A549 (cell line): ENCODE measurements at regions not wholly inside any gene's neighbourhood (a gene's known extent, or its start where the extent isn't known, plus 50 kb on each side); places are given as distances from the start of the nearest gene placed in this dataset.

ENCODE experiments used
- ATAC-seq, 2 experiments: fragments of 200-7000 bp in 1 of 2; fragments of >200 bp in 1 of 2; cut with Nextera tagmentation in 1 of 2; cut with Tn5 transposase in 1 of 2; 3 replicates each; pipeline versions ENCODE4 v1.8.0 to v1.9.1; 2018 to 2020; ENCODE audit warnings: mild to moderate bottlenecking in 1 of 2, moderate library complexity in 1 of 2
- CTCF ChIA-PET: fragments of 300-600 bp; sonication (Branson Sonifier 250); formaldehyde crosslinking; extraction: SDS; loops from one replicate; lab custom pipeline; 2021; ENCODE audit warnings: antibody characterized with exemption, inconsistent platforms; lab: Yijun Ruan, JAX
- POLR2A ChIA-PET: fragments of 350-600 bp; formaldehyde crosslinking; extraction: SDS; loops from one replicate; lab custom pipeline; 2021; ENCODE audit warnings: antibody characterized with exemption, inconsistent platforms; lab: Yijun Ruan, JAX
- DNase-seq, 2 experiments: peaks; one replicate each; pipeline versions ENCODE4 v3.0.0 to v3.0.0-alpha.2; 2011 to 2016; ENCODE audit warnings: low read depth in 1 of 2, low spot score in 1 of 2
- FAIRE-seq: peaks from 2 replicates; lab custom pipeline; 2011; peaks lifted over from hg19 to GRCh38; lab: Jason Lieb, UNC
- H3K27ac ChIP-seq, 2 experiments: fragments of >200 bp; sonication (Bioruptor Twin); formaldehyde crosslinking; 3 replicates each; pipeline ENCODE4 v1.5.1; 2016 to 2017
- H3K4me1 ChIP-seq: fragments of >200 bp; sonication (Bioruptor Twin); formaldehyde crosslinking; 3 replicates; pipeline ENCODE4 v1.6.1; 2016
- H3K4me2 ChIP-seq: fragments of >200 bp; sonication (Bioruptor Twin); formaldehyde crosslinking; 3 replicates; pipeline ENCODE4 v1.6.1; 2016
- H3K4me3 ChIP-seq: fragments of >200 bp; sonication (Bioruptor Twin); formaldehyde crosslinking; 3 replicates; pipeline ENCODE4 v1.5.1; 2016
- H3K9me3 ChIP-seq: fragments of >200 bp; sonication (Bioruptor Twin); formaldehyde crosslinking; 3 replicates; pipeline ENCODE4 v1.6.1; 2016
- BHLHE40 ChIP-seq: IDR thresholded peaks from 2 replicates; pipeline ENCODE4 v1.6.1; 2012; ENCODE audit warnings: low read depth, low read length, inconsistent platforms
- CBX2 ChIP-seq: fragments of 200-600 bp; sonication (generic); IDR thresholded peaks from 2 replicates; pipeline ENCODE4 v1.6.1; 2016; ENCODE audit warnings: low read depth, mild to moderate bottlenecking, borderline replicate concordance
- CEBPB ChIP-seq, 2 experiments: fragments of >200 bp in 1 of 2; sonication (Bioruptor Twin) in 1 of 2; formaldehyde crosslinking in 1 of 2; IDR thresholded peaks; 2 replicates each; pipeline ENCODE4 v1.6.1; 2012 to 2016
- EHMT2 ChIP-seq: fragments of 200-600 bp; sonication (generic); IDR thresholded peaks from 2 replicates; pipeline ENCODE4 v1.6.1; 2016; ENCODE audit warnings: antibody characterized with exemption, low read depth, mild to moderate bottlenecking, moderate library complexity
- ESRRA ChIP-seq: fragments of 150-350 bp; IDR thresholded peaks from 2 replicates; pipeline ENCODE4 v1.6.1; 2014; ENCODE audit warnings: mild to moderate bottlenecking, low read length, borderline replicate concordance
- FOSB ChIP-seq: fragments of 250-450 bp; sonication (Bioruptor Pico); IDR thresholded peaks from 2 replicates; pipeline ENCODE4 v1.5.0; 2020; ENCODE audit warnings: mild to moderate bottlenecking, moderate library complexity
- FOXS1 ChIP-seq: fragments of 250-450 bp; sonication (Bioruptor Pico); IDR thresholded peaks from 2 replicates; pipeline ENCODE4 v1.5.0; 2020; ENCODE audit warnings: mild to moderate bottlenecking, moderate library complexity
- GATA3 ChIP-seq: IDR thresholded peaks from 2 replicates; pipeline ENCODE4 v1.6.1; 2012; ENCODE audit warnings: borderline replicate concordance
- HDAC2 ChIP-seq: fragments of 200-600 bp; sonication (generic); IDR thresholded peaks from 2 replicates; pipeline ENCODE4 v1.6.1; 2016
- HEYL ChIP-seq: fragments of 250-450 bp; sonication (Bioruptor Pico); IDR thresholded peaks from 2 replicates; pipeline ENCODE4 v1.8.0; 2021; ENCODE audit warnings: mild to moderate bottlenecking, moderate library complexity
- HOXA7 ChIP-seq: fragments of 250-450 bp; sonication (Bioruptor Pico); IDR thresholded peaks from 2 replicates; pipeline ENCODE4 v1.5.0; 2020; ENCODE audit warnings: mild to moderate bottlenecking, moderate library complexity
- HOXB13 ChIP-seq: fragments of 250-450 bp; sonication (Bioruptor Pico); IDR thresholded peaks from 2 replicates; pipeline ENCODE4 v1.5.0; 2020; ENCODE audit warnings: low read depth, mild to moderate bottlenecking, moderate library complexity
- JUNB ChIP-seq: fragments of >200 bp; sonication (Bioruptor Twin); formaldehyde crosslinking; IDR thresholded peaks from 2 replicates; pipeline ENCODE4 v1.6.1; 2016
- KDM5A ChIP-seq: fragments of 200-600 bp; sonication (generic); IDR thresholded peaks from 2 replicates; pipeline ENCODE4 v1.6.1; 2016; ENCODE audit warnings: antibody characterized with exemption, mild to moderate bottlenecking
- MAFK ChIP-seq: fragments of 450-650 bp; IDR thresholded peaks from 2 replicates; pipeline ENCODE4 v1.6.1; 2014; ENCODE audit not compliant: partially characterized antibody
- NPAS2 ChIP-seq: fragments of 250-450 bp; sonication (Bioruptor Pico); IDR thresholded peaks from 2 replicates; pipeline ENCODE4 v1.8.0; 2022; ENCODE audit warnings: mild to moderate bottlenecking, moderate library complexity, borderline replicate concordance
- POLR2A ChIP-seq: IDR thresholded peaks from 2 replicates; pipeline ENCODE4 v1.6.1; 2012; ENCODE audit warnings: mild to moderate bottlenecking, low read length
- POLR2AphosphoS2 ChIP-seq: conservative IDR thresholded peaks from 2 replicates; pipeline ENCODE4 v1.6.1; 2012; ENCODE audit warnings: low read length, improper control_type of control experiment, inconsistent platforms
- TFCP2L1 ChIP-seq: fragments of 250-450 bp; sonication (Bioruptor Pico); IDR thresholded peaks from 2 replicates; pipeline ENCODE4 v1.5.0; 2021; ENCODE audit warnings: mild to moderate bottlenecking
- ZC3H11A ChIP-seq: fragments of 450-650 bp; IDR thresholded peaks from 2 replicates; pipeline ENCODE4 v1.6.1; 2014; ENCODE audit warnings: antibody characterized with exemption, mild to moderate bottlenecking
- ZFP36 ChIP-seq: fragments of 450-650 bp; IDR thresholded peaks from 2 replicates; pipeline ENCODE4 v1.6.1; 2014; ENCODE audit warnings: borderline replicate concordance; ENCODE audit not compliant: partially characterized antibody
- ZSCAN20 ChIP-seq: fragments of 250-450 bp; sonication (Bioruptor Pico); IDR thresholded peaks from 2 replicates; pipeline ENCODE4 v1.8.0; 2022; ENCODE audit warnings: mild to moderate bottlenecking, moderate library complexity
- WGBS: methylation state at CpG from one replicate; pipeline ENCODE4 v1.1.6; 2017; ENCODE audit errors: missing lambda C conversion rate; 5-methylcytosine and 5-hydroxymethylcytosine counted together
- TF ChIP-seq, protein P1 (sequence below): fragments of 250-450 bp; sonication (Bioruptor Pico); IDR thresholded peaks from 2 replicates; pipeline ENCODE4 v1.5.0; 2020; ENCODE audit warnings: low read depth, mild to moderate bottlenecking, moderate library complexity
- TF ChIP-seq, protein P2 (sequence below): fragments of 200-600 bp; sonication (generic); IDR thresholded peaks from 2 replicates; pipeline ENCODE4 v1.6.1; 2016; ENCODE audit warnings: antibody characterized with exemption, mild to moderate bottlenecking, moderate library complexity
- TF ChIP-seq, protein P3 (sequence below): fragments of 150-350 bp; IDR thresholded peaks from 2 replicates; pipeline ENCODE4 v1.6.1; 2014; ENCODE audit warnings: low read depth, mild to moderate bottlenecking, low read length
- TF ChIP-seq, protein P4 (sequence below): IDR thresholded peaks from 2 replicates; pipeline ENCODE4 v1.6.1; 2012
- TF ChIP-seq, protein P5 (sequence below): fragments of >200 bp; sonication (Bioruptor Twin); formaldehyde crosslinking; IDR thresholded peaks from 2 replicates; pipeline ENCODE4 v1.6.1; 2016

DNA sequence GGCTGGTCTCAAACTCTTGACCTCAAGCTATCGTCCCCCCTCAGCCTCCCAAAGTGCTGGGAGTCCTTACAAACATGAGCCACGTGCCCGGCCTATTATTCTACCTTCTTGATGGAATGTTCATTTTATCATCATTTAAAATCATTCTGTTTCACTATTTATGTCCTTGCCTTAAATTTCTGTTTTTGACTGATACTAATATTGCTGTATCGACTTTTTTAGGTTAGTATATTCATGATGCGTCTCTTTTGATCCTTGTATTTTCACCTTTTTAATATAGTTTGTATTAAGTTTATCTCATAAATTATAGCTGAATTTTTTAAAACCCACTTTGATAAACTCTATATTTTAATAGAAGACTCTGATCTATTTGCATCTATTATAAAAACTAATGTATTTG lies 98.4 kb upstream of the STXBP5 start:
- WGBS = 86% methylated on average over 5 of the region's 5 CpGs
- Histone ChIP-seq H3K4me2 (no peak overlapping the region), H3K9me3 (no peaks in the 10 kb centered on the region), H3K4me3 (no peak overlapping the region), H3K27ac (no peak overlapping the region), H3K4me1 (peaks cover 7% of the 10 kb centered on the region; the same call in 1 of the 3 replicates)
- ChIA-PET CTCF (no interaction called here), POLR2A (no interaction called here)
- no peak for DNase-seq
- no peak for ATAC-seq
- no peak for FAIRE-seq
- TF ChIP-seq, protein P1, sequence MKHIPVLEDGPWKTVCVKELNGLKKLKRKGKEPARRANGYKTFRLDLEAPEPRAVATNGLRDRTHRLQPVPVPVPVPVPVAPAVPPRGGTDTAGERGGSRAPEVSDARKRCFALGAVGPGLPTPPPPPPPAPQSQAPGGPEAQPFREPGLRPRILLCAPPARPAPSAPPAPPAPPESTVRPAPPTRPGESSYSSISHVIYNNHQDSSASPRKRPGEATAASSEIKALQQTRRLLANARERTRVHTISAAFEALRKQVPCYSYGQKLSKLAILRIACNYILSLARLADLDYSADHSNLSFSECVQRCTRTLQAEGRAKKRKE = no peak
- TF ChIP-seq CBX2 (no peak), ZSCAN20 (no peak), ZFP36 (no peak), MAFK (peak; percentile 20)

DNA sequence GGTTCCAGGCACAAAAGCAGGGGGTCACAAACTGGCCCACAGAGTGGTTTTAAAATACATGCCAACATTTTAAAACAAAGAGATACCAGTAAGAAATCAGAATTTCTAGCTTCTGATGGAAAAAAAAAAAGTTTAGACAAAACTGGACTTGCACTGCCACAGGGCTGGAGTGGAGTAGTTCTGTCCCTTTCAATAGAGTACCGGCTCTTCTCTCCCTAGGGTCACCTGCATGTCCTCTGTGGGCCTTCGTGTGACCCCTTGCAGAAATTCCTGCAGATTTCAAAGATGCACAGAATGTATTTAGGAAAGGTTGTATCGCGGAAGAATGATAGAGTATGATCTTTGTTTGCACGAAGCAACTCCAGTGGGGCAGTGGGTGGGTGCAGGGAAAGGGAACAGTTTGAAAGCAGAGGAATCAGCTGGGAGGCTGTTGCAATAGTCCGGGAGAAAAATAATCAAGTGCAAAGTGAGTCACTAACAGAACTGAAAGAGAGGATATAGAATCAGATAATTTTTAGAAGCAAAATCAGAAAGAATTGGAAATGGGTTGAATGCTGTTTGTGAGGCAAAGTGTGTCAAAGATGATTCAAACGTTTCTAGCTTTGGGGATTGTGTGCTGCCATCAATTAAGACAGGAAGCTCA lies 97.3 kb upstream of the STXBP5 start:
- peak overlapping the region in 1 of 2 experiments; percentile 35; a peak in 1 of 6 replicates for H3K27ac ChIP-seq
- POLR2A ChIA-PET = no interaction called here
- no peak for FAIRE-seq

DNA sequence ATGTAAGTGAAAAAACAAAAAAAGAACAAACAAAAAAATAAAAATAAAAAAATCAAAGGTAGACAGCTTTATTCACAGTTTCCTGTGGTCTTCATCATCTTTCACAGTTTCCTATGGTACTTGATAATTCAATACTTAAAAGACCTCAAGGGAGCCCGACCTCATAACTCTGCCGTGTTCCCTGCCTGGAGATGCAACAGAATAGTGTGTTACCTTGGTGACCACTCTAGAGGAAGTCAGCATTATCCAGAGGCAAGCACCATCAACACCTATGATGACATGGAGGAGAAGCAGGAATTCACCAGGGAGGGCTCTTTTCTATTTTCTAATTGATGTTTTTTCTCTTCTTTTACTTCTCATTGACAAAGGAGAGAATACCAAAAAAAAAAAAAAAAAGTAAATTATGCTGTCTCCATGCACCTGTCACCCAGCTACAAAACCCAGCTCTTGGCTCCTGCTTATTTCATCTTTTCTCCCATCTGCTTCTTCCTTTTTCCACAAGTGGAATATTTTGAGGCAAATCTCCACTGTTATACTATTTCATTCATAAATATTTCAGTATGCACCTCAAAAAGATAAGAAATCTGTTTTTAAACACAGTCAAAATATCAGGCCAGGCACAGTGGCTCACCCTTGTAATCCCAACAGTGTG lies 95.8 kb upstream of the STXBP5 start:
- Histone ChIP-seq H3K4me3 (no peak overlapping the region), H3K4me2 (no peak overlapping the region), H3K9me3 (no peaks in the 10 kb centered on the region), H3K27ac (no peak overlapping the region), H3K4me1 (peaks cover 7% of the 10 kb centered on the region; the same call in 1 of the 3 replicates)
- FAIRE-seq = no peak
- ATAC-seq = no peak
- ChIA-PET CTCF (interaction anchor here (0.6 kb wide), 1 partner anchor 534 kb away, joined by 3 read pairs; no protein-coding TSS in a partner anchor), POLR2A (no interaction called here)
- DNase-seq = no peak
- 56% methylated on average over 2 of the region's 2 CpGs for WGBS
- TF ChIP-seq, protein P2, sequence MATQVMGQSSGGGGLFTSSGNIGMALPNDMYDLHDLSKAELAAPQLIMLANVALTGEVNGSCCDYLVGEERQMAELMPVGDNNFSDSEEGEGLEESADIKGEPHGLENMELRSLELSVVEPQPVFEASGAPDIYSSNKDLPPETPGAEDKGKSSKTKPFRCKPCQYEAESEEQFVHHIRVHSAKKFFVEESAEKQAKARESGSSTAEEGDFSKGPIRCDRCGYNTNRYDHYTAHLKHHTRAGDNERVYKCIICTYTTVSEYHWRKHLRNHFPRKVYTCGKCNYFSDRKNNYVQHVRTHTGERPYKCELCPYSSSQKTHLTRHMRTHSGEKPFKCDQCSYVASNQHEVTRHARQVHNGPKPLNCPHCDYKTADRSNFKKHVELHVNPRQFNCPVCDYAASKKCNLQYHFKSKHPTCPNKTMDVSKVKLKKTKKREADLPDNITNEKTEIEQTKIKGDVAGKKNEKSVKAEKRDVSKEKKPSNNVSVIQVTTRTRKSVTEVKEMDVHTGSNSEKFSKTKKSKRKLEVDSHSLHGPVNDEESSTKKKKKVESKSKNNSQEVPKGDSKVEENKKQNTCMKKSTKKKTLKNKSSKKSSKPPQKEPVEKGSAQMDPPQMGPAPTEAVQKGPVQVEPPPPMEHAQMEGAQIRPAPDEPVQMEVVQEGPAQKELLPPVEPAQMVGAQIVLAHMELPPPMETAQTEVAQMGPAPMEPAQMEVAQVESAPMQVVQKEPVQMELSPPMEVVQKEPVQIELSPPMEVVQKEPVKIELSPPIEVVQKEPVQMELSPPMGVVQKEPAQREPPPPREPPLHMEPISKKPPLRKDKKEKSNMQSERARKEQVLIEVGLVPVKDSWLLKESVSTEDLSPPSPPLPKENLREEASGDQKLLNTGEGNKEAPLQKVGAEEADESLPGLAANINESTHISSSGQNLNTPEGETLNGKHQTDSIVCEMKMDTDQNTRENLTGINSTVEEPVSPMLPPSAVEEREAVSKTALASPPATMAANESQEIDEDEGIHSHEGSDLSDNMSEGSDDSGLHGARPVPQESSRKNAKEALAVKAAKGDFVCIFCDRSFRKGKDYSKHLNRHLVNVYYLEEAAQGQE = no peak
- TF ChIP-seq EHMT2 (no peak), JUNB (no peak), POLR2A (no peak), TFCP2L1 (no peak), GATA3 (no peak), KDM5A (no peak), ZC3H11A (no peak)
- TF ChIP-seq, protein P3, sequence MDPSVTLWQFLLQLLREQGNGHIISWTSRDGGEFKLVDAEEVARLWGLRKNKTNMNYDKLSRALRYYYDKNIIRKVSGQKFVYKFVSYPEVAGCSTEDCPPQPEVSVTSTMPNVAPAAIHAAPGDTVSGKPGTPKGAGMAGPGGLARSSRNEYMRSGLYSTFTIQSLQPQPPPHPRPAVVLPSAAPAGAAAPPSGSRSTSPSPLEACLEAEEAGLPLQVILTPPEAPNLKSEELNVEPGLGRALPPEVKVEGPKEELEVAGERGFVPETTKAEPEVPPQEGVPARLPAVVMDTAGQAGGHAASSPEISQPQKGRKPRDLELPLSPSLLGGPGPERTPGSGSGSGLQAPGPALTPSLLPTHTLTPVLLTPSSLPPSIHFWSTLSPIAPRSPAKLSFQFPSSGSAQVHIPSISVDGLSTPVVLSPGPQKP = no peak
- TF ChIP-seq, protein P4, sequence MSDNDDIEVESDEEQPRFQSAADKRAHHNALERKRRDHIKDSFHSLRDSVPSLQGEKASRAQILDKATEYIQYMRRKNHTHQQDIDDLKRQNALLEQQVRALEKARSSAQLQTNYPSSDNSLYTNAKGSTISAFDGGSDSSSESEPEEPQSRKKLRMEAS = no peak
- TF ChIP-seq, protein P5, sequence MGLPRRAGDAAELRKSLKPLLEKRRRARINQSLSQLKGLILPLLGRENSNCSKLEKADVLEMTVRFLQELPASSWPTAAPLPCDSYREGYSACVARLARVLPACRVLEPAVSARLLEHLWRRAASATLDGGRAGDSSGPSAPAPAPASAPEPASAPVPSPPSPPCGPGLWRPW = no peak

More for the DNA sequence above, 97.3 kb upstream of the STXBP5 start:
- Histone ChIP-seq H3K4me2 (peak overlapping the region; percentile 49), H3K4me3 (no peak overlapping the region), H3K9me3 (no peaks in the 10 kb centered on the region), H3K4me1 (peaks cover 7% of the 10 kb centered on the region; the same call in 1 of the 3 replicates)
- ATAC-seq (no peak), DNase-seq (no peak)
- TF ChIP-seq POLR2AphosphoS2 (no peak), HDAC2 (no peak), ZC3H11A (no peak), POLR2A (no peak), FOSB (CRISPR knock-in tag) (no peak), HOXB13 (CRISPR knock-in tag) (no peak), GATA3 (no peak), BHLHE40 (no peak), TFCP2L1 (no peak), NPAS2 (CRISPR knock-in tag) (no peak), HEYL (CRISPR knock-in tag) (no peak), FOXS1 (CRISPR knock-in tag) (no peak), HOXA7 (CRISPR knock-in tag) (no peak), CEBPB (IDR thresholded peaks at IDR 0.05) (no peak), ESRRA (no peak)
- TF ChIP-seq, protein P2 = no peak
- CTCF ChIA-PET = no interaction called here
- 60% methylated on average over 7 of the region's 7 CpGs for WGBS
